SH-SY5Y (cell line): ENCODE measurements at regions not wholly inside any gene's neighbourhood (a gene's known extent, or its start where the extent isn't known, plus 50 kb on each side); places are given as distances from the start of the nearest gene placed in this dataset.

Experiments used
- GATA2 ChIP-seq: IDR thresholded peaks from 2 replicates; pipeline ENCODE4 v1.6.1; 2011; ENCODE audit warnings: mild to moderate bottlenecking, low read depth, low read length
- GATA3 ChIP-seq: IDR thresholded peaks from 2 replicates; pipeline ENCODE4 v1.6.1; 2011; ENCODE audit warnings: low read depth, mild to moderate bottlenecking, low read length, moderate library complexity

DNA sequence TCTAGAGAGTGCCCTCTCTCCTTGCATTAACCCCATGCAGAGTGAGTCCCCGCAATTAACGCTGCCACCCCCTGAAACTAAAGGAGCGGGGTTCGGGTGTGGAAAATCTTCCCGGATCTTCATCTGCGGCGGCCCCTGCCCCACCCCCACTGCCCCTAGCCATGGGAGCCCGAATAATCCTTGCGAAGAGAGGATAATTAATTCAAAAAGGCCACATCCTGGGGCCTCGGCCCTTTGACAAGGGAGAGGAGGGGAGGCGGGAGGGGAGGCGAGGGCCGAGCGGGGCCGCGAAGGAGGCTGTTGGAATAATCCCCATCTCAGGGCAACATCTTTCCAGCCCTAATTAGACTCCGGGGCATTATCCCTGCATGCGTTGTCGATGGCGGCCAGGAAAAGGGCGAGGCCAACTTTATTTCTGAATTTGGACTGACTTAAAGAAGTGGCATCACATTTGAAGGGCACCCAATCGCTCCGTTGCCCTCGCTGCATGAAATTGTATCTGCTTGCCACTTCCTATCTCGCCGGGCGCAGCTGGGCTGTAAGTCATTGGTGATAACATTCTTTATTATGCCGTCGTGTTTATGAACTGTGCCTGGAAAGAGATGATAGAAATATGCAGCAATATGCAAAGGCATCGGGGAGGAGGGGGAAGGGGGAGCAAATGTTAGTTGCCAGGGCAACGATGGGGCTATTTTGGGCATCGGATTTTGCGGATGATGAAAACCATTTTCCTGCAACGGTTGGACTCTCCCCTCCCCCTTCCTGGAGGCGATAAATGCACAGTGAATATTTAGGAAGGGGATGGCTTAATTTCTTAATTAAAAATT, 387.1 kb upstream of the TNRC6C start:
- no peak for TF ChIP-seq GATA3
- peak; percentile 56 for TF ChIP-seq GATA2
